Left colon (tissue), 2 donors: ENCODE measurements at regions not wholly inside any gene's neighbourhood (a gene's known extent, or its start where the extent isn't known, plus 50 kb on each side); places are given as distances from the start of the nearest gene placed in this dataset.

Experiments
- microRNA-seq, 2 donors: library from miRNA; unstranded; fragments of <30 nt; microRNA quantifications; one replicate each; pipeline versions ENCODE4 v1.1.0 to v1.2.0, GENCODE V29; 2020
- donor health status: DM: no; HTN: no; CAD: no.
- donor health status: DM: yes; HTN: yes; CAD: no.

Small RNA genes lying in the stretch of these regions (microRNA-seq; reads per million reads assigned to microRNA genes)
- gene MIR1972-2: 0 reads per million in 2 donors
